HTR-8/SVneo (cell line): ENCODE measurements at regions not wholly inside any gene's neighbourhood (a gene's known extent, or its start where the extent isn't known, plus 50 kb on each side); places are given as distances from the start of the nearest gene placed in this dataset.

Source experiments
- DNase-seq: peaks from one replicate; pipeline ENCODE4 v3.0.0; 2011; ENCODE audit warnings: low spot score, mixed read lengths; ENCODE audit not compliant: insufficient read length
- FAIRE-seq: peaks from 2 replicates; lab custom pipeline; 2011; peaks lifted over from hg19 to GRCh38; lab: Jason Lieb, UNC

DNA sequence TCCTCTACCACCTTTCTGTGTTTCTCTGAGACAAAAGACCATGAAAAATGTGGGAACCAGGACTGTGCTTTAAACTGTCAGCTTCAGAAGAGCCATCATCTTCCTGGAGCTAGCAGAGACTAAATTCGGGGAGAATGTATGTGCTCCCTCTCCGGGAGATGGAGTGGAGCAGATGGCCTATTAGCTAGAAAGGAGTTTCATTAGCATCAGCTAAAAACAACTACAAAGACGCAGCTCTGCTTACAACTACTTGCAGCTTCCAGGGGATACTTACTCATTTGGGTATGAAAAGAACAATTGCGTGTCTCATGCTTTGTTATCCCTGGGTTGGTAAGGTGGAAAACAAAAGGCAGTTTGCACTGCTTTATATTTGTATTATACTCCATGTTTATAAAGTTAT is 159.6 kb downstream of the MFSD1 start:
- DNase-seq (no peak), FAIRE-seq (no peak)

DNA sequence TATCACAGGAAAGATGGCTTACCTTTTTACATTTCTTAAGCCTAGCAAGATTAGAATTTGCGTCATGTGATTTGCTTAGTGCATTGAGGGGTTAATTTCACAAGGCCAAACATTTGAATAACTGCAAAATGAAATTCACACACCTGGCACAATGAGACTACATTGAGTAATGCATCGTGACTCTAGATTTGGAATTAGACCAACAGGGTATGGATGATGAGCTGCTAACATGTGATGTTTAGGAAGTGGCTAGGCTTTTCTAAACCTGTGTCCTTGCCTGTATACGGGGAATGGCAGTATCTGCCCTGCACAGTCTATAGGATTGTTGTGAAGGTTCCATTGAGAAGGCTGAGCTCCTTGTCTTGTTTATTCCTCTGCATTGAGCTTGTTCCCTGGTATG is 160.1 kb downstream of the MFSD1 start:
- FAIRE-seq (no peak), DNase-seq (no peak)

DNA sequence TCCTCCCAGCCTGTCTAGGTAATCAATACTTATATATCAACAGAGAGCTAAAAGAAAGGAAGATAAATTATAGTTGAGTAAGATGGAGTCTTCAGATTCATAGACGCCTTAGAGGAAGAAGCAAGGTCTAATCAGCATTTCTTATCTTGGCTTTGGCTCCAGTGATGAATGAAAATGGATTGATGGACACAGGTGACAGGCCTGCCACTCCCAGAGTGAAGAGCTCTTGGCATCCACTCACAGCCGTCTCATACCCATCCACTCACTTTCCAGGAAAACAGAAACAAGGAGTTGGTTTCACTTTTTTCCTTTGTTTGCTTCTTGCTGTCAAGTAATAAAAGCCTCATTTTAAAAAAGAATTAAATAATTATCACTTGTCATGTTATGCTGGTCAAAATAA is 168.2 kb downstream of the MFSD1 start:
- FAIRE-seq: no peak
- no peak for DNase-seq

DNA sequence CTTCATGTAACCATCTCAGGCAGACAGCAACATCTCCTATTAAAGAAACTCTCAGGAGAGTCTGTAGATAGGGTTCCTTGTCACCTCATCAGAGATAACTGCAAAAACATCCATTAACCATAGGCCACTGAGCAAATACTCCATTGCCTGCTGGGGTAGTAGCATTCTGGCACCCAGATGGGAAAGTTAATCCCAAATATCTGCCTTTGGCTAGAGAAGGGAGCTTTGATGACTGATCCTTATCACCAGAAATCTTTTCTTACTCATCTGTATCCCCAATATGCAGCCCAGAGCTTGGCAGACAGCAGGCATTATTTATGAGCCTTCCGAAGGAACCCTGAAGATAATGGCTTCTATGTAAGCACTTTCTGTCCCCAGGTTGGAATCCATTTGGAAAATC is 173.1 kb downstream of the MFSD1 start:
- FAIRE-seq: no peak
- no peak for DNase-seq

DNA sequence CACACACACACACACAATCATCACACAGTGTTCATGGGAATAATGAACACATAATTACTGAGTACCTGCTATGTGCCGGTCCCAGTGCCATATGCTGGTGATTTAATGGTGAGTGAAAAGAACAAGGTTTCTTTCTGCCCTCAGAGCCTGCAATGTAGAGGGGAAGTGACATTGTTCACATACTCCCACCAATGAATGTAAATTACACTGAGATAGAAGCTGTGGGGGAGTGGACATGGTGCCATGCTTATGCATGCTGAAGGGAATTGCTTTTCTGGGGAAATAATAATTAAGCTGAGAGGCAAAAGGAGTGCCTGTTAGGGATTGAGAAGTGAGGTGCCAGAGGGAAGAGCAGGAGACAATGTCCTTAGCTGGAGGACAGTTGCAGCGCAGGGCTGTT is 175.1 kb downstream of the MFSD1 start:
- DNase-seq (no peak), FAIRE-seq (no peak)

DNA sequence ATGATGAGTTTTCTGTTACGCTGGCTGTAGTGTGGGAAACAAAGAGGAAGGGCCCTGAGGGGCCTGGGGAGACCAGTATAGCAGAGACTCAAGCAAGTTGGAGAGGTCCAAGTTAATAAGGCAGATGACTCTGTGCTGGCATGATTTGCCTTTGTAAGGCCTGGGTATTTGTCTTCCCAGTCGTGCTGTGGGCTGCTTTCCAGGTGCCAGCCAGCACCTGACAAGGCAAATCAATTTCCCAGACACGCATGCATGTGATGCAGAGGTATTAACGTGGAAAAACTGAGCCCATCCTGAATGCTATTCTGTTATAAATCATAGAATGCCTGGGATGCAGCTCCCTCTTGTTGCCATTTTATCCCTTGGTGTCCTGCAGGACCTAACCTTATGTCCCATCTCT is 175.6 kb downstream of the MFSD1 start:
- no peak for FAIRE-seq
- DNase-seq: no peak

DNA sequence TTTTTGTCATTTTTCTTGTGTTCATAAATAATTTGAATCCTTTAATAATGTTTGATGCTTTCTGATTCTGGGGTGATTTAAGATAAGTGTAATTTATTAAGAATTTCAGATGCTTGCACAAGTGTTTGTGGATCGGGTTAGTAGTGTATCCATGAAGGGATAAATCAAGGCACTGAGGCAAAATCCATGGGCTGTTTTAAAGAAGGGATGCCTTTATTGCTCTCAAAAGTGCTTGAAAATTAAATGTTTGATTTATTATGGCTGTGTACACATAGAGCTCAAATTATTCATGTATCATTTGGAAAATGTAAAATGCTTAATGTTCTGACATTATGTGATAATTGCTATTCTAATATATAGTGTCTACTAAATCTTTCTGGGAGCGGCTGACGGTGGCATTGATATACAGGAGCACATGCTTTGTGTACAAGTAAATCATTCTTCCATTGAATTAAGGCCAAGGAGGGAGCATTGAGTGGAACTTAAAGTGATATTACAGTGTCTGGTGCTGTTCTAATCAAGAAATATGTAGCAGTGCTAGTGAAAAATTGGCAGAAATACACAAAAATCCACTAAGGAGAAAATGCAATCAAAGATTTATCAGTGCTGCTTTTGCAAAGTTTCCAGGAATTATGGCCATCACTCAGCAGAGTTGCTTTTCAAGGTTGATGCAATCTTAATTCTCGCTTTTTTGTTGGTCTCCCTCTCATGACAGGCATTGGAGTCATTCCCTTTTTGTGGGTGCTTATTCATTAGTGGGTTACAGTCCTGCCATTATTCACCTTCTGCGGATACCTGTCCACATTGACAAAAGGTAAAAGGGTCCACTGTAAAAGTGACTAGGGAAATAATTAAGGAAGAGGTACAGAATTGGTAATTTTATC is 181.6 kb downstream of the MFSD1 start:
- no peak for DNase-seq

DNA sequence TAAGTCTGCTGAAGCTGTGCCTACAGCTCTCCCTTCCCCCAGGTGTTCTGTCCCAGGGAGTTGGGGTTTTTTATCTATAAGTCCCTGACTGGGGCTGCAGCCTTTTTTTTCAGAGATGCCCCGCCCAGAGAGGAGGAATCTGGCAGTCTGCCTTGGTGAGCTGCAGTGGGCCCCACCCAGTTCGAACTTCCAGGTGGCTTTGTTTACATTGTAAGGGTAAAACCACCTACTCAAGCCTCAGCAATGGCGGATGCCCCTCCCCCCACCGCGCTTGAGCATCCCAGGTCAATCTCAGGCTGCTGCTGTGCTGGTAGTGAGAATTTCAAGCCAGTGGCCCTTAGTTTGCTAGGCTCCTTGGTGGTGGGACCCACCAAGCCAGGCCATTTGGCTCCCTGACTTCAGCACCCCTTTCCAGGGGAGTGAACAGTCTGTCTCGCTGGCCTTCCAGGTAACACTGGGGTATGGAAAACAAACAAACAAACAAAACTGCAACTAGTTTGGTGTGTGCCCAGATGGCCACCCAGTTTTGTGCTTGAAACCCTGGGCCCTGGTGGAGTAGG is 189.4 kb downstream of the MFSD1 start:
- DNase-seq: no peak

More for the DNA sequence above, 181.6 kb downstream of the MFSD1 start:
- no peak for FAIRE-seq

DNA sequence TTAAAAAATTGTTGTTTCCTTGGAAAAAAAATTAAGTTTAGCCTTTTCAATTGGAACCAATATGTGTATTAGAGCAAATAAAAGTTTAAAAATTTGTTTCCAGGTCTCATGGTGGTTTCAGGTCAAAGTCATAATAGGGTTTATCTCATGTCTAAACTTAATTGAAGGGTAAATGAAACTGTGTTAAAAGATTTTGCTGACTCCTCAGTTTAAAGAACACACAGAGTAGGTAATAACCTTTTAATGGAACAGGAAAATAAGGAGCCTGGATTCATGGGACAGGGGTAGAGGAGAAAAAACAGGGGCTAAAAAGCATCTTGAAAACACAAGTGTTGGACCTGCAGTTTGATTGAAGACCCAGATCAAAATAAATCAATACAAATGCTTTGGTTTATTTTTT is 190.6 kb downstream of the MFSD1 start:
- no peak for DNase-seq
- FAIRE-seq: no peak

More for the DNA sequence above, 189.4 kb downstream of the MFSD1 start:
- FAIRE-seq: no peak

DNA sequence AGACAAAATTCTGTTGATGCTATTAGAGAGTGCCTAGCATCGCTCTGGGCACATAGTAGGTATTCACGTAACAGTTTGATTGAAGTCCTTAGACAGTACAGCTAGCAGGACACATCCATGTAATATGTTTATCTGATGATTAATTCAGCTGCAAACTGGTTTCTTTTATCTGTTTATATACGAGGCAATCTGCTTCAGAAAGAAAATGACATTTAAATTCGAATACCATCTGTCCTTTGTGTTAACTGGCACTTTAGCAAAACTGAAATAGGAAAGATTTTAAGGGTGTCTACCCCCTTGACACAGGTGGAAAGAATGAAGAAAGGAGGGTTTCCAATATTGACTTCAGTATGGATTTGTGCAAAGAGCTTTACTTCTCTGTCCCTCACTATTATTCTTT is 192.5 kb downstream of the MFSD1 start:
- FAIRE-seq: no peak
- no peak for DNase-seq

DNA sequence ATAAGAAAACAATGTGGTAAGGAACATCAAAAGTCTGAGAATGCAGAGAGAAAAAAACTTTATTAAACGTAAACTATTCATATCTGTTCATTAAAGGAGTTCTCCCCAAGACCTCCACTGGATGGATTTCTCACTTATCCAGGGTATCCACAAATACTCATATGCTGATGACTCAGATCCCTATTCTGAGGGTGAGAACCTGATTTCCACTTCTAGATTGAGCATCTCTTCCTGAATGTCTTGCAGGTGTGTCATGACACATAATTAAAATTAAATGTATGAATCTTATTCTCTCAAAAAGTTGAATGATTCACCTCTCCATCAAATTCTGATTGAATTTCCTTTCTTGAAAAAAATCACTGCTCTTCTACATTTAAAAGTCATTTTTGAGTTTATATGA is 199.9 kb downstream of the MFSD1 start:
- DNase-seq (no peak), FAIRE-seq (no peak)

DNA sequence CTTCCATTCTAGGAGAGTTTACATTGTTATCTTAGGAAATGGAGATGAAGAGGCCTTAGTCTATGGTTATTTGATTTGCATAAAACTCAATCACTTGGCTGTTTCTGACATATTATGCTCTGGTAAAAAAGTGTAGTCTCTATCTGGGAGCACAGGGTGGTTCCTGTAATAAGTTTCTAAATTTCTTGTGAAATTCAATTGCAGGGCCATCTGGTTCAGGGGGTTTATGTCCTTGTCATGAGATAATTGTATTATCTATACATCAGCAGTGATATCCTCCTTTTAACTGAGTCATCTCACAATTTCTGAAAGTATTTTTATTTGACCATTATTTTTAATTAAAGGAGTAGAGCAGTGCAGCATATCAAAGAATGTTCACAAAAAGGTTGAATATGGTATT is 203.3 kb downstream of the MFSD1 start:
- DNase-seq (no peak), FAIRE-seq (no peak)

DNA sequence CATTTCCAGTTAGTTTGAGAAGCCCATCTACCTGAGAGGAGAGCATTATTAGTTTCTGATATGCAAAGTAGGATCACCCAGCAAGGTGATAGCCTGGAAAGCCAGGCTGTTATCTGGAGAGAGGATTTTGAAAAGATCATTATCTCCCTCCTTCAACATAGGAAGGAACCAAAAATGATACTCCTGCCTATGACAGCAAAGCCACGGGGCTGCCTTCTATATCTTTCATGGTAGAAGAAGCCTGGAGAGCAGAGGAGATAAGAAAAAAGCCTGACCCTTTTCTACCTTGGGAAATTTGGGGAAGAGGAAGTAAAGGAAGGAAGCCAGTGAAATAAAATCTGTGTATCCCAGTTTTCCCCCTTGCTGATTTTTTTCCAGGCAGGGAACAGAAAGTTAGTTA is 205.5 kb downstream of the MFSD1 start:
- no peak for DNase-seq
- FAIRE-seq: no peak

DNA sequence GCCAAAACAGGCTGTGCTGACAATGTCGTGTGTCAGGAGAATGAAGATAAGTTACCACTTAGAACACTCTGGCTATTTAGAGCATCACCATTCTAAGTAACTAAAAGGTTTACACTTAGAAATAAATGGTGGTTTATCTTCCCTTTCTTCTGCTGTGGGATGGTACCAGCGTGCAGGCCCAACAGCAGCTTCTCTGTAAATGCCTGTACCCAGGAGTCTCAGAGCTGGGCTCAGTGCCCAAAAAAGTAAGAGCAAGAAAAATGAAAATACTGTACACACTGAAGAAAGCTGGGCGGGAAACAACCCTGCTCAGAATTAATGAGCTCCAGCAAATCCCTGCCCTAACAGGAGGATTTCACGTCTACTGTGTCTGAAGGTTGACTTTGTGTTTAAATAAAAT is 206.5 kb downstream of the MFSD1 start:
- FAIRE-seq (no peak), DNase-seq (no peak)

DNA sequence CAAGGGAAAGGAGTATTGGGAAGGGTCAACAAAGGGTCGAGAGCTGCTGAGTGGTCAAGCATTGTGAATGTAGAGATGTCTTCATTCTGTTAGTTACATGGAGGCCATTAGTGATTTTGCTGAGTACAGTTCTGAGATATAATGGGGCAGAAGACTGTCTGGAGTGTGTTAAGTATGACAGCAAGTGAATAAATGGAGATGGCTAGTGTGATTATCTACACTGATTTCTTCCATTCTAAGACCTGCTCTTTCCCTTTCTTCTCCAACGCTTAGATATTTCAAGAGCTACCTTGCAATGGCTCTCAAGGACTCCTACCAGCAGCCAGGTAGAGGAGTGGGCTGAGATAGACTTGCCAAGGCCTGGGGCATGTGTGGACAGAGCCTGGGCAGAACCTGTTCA is 216.5 kb downstream of the MFSD1 start:
- DNase-seq: no peak
- no peak for FAIRE-seq

DNA sequence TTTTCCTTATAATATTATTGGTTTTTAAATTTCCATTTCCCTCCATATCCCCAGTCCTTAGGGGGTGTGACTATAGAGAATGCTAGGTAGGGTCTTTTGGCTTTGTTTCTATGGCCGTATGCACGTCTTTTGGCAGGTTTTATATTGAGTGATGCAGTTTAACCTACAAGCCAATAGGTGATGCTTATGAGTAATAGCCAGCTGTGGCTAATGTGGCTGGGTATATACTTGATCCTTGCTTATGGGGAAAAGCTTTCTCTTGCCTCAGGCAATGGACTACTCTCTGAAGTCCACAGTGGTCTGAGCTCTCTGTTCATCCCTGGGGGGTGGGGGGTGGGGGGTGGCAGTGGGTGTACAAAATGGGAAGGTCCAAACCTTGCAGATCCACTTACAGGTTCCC is 223.9 kb downstream of the MFSD1 start:
- DNase-seq (no peak), FAIRE-seq (no peak)

DNA sequence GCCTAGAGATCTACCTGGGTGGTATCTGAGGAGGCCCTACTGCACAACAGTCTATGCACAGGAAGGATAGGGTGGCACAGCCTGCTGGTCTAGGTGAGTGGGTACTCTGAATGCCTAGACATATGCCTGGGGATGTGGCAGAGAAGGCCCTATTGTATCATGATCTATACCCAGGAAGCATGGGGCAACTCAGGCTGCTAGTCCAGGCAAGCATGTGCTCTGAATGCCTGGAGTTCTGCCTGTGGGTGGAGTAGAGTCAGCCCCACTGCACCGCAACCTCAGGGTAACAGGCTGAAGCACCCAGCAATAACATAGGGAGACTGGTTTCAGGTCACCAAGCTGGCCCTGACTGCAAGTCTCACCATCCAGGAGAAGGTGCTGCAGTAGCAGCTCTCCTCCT is 224.7 kb downstream of the MFSD1 start:
- FAIRE-seq: no peak
- DNase-seq: no peak

DNA sequence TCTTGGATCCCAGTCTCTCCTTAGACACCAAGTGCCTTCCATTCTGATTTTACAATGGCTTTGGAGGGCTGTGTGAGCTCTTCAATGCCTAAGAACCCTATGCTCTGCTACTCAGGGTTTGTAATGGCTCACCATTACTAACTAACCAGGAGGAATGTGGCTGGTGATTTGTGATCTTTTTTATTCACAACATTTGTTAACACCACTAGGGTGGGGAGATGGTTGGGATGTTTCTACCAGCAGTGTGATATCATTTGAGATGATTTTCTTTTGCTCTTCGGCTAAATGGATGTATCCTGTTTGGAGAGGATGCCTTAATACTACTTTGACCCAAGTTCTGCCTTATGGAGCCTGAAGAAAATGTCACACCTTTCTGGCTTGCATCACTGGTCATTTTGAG is 226.9 kb downstream of the MFSD1 start:
- DNase-seq (no peak), FAIRE-seq (no peak)

DNA sequence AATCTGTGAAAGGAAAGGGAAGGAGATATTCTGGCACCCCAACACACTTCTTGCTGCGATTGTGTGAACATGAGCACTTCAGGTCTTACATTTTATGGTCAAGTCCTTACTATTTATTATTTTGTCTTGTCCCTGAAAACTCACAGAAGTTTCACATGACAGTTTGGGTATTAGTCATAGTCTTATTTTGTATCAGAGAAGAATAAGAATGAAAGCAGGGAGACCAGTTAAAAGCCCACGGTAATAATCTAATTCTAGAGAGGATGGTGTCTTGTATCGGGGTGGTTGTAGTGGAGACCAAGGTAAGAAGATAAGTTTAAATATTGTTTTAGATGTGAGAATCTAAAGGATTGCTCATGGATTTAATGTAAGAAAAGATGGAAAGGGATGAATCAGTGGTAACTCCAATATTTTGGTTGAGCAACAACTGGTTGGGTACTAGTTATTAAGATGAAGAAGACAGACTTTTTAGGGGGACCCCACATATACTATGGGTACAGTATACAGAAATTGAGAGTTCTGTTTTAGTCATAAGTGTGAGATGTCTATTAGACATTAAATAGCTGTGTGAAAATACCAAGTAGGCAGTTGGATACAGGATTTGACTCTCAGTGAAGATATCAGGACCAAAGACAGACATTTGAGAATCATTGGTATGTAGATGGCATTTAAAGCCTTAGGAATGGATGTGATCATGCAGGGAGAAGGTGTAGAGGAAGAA is 227.6 kb downstream of the MFSD1 start:
- FAIRE-seq: no peak
- DNase-seq: no peak

DNA sequence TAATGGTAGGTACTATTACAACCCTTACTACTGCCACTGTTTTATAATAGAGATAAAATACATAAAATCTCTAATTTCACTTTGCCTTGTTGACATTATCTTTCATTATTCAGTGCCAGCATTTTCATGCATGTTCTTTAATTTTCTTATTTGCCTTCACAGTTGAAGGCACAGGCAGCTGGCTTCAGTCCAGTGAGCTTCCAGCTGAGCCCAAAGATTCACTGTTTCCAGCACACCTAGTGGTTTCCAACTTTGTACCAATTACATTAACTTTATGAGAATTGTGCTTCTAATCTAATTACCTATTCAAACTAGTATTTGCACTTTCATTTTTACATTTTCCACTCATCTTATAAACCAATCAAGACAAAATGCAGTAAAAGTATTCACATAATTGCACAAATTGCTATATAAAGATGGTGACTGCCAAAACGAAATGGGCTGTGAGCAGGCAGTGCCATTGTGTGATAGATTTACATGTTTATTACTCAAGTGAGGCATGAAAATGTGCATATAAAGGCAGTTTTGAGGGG is 228.3 kb downstream of the MFSD1 start:
- DNase-seq: no peak
- FAIRE-seq: no peak
